HG03066 (cell line): ENCODE measurements at regions not wholly inside any gene's neighbourhood (a gene's known extent, or its start where the extent isn't known, plus 50 kb on each side); places are given as distances from the start of the nearest gene placed in this dataset.
"Not testable (repeated sequence)": the region's sequence is repeated elsewhere in the genome, so short reads cannot be mapped to it uniquely, and the experiment has no call there.

Experiments used
- ATAC-seq: cut with Tn5 transposase; IDR thresholded peaks from one replicate; pipeline ENCODE4 v1.9.1; 2021; ENCODE audit warnings: low read depth; ENCODE audit not compliant: unreplicated experiment

GRCh38 chr6:85044361-85044760 lies 280.0 kb upstream of the TBX18 start:
- ATAC-seq: no peak

- no peak for ATAC-seq
Observed at GRCh38 chr6:85041376-85041775, 277.0 kb upstream of the TBX18 start.

GRCh38 chr6:85037221-85037620 lies 272.8 kb upstream of the TBX18 start:
- no peak for ATAC-seq

- ATAC-seq: no peak
Observed at GRCh38 chr6:85035766-85036165, 271.4 kb upstream of the TBX18 start.

GRCh38 chr6:85033547-85033946 lies 269.1 kb upstream of the TBX18 start:
- ATAC-seq: no peak

GRCh38 chr6:85026021-85026420 lies 261.6 kb upstream of the TBX18 start:
- ATAC-seq: no peak

GRCh38 chr6:85023721-85024120 lies 259.3 kb upstream of the TBX18 start:
- ATAC-seq: no peak

- ATAC-seq: no peak
Observed at GRCh38 chr6:85017352-85017751, 253.0 kb upstream of the TBX18 start.

- ATAC-seq: no peak
Observed at GRCh38 chr6:85016726-85017125, 252.3 kb upstream of the TBX18 start.

GRCh38 chr6:85015396-85015990 lies 251.1 kb upstream of the TBX18 start:
- peak; percentile 69 for ATAC-seq

GRCh38 chr6:85010865-85011264 lies 246.5 kb upstream of the TBX18 start:
- ATAC-seq: no peak

- no peak for ATAC-seq
Observed at GRCh38 chr6:85008296-85009009, 244.1 kb upstream of the TBX18 start.

GRCh38 chr6:85006362-85006761 lies 242.0 kb upstream of the TBX18 start:
- ATAC-seq: no peak

GRCh38 chr6:85005494-85005893 lies 241.1 kb upstream of the TBX18 start:
- no peak for ATAC-seq

- ATAC-seq: no peak
Observed at GRCh38 chr6:85004361-85004995, 240.1 kb upstream of the TBX18 start.

GRCh38 chr6:85002847-85003246 lies 238.4 kb upstream of the TBX18 start:
- ATAC-seq: no peak

- no peak for ATAC-seq
Observed at GRCh38 chr6:85000001-85000400, 235.6 kb upstream of the TBX18 start.

- no peak for ATAC-seq
Observed at GRCh38 chr6:84998223-84998622, 233.8 kb upstream of the TBX18 start.

GRCh38 chr6:84988766-84989165 lies 224.4 kb upstream of the TBX18 start:
- ATAC-seq: not testable (repeated sequence)

- not testable (repeated sequence) for ATAC-seq
Observed at GRCh38 chr6:84985490-84985889, 221.1 kb upstream of the TBX18 start.

- no peak for ATAC-seq
Observed at GRCh38 chr6:84979541-84979940, 215.1 kb upstream of the TBX18 start.

- ATAC-seq: no peak
Observed at GRCh38 chr6:84977363-84977705, 212.9 kb upstream of the TBX18 start.
